ENCODE measurements at regions not wholly inside any gene's neighbourhood (a gene's known extent, or its start where the extent isn't known, plus 50 kb on each side); places are given as distances from the start of the nearest gene placed in this dataset.

DNA sequence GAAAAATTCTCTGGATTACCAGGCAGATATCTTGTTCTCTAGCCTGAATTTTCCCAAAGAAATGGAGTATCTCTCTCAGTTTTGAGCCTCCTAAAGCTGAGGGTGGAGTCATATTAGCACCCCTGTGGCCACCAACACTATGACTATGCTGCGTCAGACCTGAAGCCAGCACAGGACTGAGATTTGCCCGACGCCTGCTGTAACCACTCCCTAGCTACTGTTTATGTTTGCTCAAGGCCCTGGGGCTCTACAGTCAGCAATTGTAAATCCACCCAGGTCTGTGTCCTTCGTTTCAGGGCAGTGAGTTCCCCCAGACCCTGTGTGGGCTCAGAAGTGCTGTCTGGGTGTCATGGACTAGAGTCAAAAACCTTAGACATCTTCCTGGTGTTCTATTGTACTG, 61.4 kb downstream of the ZXDA start:
- no peak for DNase-seq (ENCODE audit: low read depth)
- no peak overlapping the region for H3K4me3 ChIP-seq (ENCODE audit: low read length)
- TF ChIP-seq, protein P1, sequence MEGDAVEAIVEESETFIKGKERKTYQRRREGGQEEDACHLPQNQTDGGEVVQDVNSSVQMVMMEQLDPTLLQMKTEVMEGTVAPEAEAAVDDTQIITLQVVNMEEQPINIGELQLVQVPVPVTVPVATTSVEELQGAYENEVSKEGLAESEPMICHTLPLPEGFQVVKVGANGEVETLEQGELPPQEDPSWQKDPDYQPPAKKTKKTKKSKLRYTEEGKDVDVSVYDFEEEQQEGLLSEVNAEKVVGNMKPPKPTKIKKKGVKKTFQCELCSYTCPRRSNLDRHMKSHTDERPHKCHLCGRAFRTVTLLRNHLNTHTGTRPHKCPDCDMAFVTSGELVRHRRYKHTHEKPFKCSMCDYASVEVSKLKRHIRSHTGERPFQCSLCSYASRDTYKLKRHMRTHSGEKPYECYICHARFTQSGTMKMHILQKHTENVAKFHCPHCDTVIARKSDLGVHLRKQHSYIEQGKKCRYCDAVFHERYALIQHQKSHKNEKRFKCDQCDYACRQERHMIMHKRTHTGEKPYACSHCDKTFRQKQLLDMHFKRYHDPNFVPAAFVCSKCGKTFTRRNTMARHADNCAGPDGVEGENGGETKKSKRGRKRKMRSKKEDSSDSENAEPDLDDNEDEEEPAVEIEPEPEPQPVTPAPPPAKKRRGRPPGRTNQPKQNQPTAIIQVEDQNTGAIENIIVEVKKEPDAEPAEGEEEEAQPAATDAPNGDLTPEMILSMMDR (IDR thresholded peaks at IDR 0.05; ENCODE audit: insufficient read depth, low read depth, low read length, missing control alignments), result no peak

DNA sequence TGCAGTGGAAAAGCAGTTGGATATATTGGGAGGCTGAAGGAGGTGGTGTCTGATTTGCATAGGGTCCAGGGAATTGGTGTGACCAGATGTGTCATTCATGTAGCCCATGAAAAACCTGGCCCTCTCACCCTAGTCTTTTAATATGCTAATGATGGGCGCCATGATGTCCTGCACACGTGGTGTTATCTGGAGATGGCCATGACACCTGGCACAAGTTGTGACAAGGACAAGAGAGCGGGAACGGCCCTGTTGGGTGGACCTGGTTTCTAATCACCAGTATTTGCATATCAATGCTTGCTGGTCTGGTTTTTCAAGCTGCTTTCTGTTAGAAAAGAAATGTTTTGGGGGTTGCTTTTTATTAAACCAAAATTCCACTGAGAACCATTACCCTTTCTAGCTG, 87.4 kb downstream of the ZXDA start:
- DNase-seq (ENCODE audit: low read depth), result no peak
- TF ChIP-seq, protein P1 (IDR thresholded peaks at IDR 0.05; ENCODE audit: insufficient read depth, low read depth, low read length, missing control alignments), result no peak
- H3K4me3 ChIP-seq (ENCODE audit: low read length), result no peak overlapping the region

DNA sequence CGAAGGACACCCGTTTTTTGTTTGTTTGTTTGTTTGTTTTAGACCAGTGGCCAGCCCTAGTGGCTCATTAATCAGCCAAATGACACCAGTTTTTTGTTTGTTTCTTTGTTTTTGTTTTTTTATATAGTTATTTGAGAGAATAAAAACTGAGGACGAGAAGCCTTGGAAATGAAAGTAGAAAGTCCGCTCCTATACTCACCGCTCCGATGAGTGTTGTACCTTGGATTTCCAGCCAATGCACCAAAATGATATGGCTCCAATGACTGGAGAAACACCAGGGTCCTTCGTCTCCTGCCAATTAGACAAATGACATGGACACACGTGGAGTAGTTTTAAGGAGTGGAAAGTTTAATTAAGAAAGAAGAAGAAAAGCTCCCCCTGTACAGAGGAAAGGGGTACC, 87.9 kb downstream of the ZXDA start:
- H3K4me3 ChIP-seq (ENCODE audit: low read length), result no peak overlapping the region
- TF ChIP-seq, protein P1 (IDR thresholded peaks at IDR 0.05; ENCODE audit: insufficient read depth, low read depth, low read length, missing control alignments), result no peak
- no peak for DNase-seq (ENCODE audit: low read depth)

DNA sequence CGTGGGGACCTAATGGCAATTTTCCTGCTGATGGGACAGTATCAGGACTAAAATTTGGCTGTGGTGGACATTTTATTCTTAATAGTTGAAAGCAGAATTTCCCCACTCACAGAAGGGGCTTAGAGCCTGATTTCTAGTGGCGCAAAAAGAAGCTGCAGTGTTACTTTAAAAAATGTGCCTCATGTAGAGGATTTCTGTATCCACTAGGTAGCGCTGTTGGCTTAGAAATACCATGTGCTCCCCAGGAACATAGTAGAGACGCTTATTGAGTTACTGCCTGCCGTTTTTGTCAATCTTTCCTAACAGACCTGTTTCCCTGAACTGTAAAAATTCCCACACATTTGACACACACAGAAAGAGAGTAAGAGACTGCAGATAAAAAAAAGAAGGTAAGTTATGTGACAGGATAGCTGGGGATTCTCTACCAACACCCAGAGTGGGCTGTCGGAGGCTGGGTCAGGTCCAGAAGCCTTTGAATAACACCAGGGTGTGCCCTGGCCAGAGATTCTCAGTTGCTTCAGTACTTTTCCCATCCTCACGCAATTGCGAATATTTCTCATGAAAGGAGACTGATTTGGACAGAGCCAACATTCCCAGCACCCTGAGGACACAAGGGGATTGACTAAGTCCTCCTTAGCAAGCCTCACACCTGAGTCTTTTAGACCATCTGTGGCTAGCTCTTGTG, 88.4 kb downstream of the ZXDA start:
- no peak overlapping the region for H3K4me3 ChIP-seq (ENCODE audit: low read length)
- TF ChIP-seq, protein P1 (IDR thresholded peaks at IDR 0.05; ENCODE audit: insufficient read depth, low read depth, low read length, missing control alignments), result peak; percentile 52
- peak; percentile 60 for DNase-seq (ENCODE audit: low read depth)

DNA sequence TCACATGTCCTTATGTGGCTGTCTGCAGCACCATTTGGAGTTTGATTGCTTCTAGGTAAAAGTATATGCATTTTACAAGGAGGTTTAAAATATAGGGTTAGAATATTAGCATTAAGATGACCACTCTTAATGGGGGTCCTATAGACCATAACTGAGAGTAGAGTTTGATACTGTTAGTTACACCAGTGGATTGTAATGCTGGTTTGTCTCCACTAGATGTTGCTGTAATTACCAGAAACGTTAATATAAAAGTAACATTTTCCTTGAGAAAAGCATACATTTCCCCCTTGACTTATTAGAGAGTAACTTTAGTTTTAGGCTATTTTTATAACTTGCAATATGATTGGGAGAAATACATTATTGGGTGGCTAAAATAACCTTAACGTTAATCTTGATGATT, 93.0 kb downstream of the ZXDA start:
- DNase-seq (ENCODE audit: low read depth), result no peak
- no peak overlapping the region for H3K4me3 ChIP-seq (ENCODE audit: low read length)
- TF ChIP-seq, protein P1 (IDR thresholded peaks at IDR 0.05; ENCODE audit: insufficient read depth, low read depth, low read length, missing control alignments), result peak; percentile 32

DNA sequence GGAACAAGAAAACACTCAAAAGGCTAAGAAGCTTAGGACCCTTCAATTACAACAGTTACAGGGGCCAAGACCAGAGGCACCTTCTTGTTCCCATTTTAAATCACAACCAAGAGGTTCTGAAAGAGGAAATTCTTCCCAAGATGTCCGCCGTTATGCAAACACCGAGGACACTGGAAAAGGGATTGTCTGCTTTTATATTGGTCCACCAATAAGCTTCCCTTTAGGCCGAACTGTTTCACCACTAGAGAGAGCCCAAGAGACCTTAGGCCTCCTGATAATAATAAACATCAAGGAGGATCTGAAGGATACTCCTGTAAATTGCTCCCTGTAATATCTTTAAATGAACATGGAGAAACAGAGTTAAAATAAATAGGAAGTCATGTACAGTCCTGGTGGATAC, 92.6 kb upstream of the NLRP2B start:
- H3K4me3 ChIP-seq (ENCODE audit: low read length), result no peak overlapping the region
- peak; percentile 1 for DNase-seq (ENCODE audit: low read depth)
- TF ChIP-seq, protein P1 (IDR thresholded peaks at IDR 0.05; ENCODE audit: insufficient read depth, low read depth, low read length, missing control alignments), result no peak

DNA sequence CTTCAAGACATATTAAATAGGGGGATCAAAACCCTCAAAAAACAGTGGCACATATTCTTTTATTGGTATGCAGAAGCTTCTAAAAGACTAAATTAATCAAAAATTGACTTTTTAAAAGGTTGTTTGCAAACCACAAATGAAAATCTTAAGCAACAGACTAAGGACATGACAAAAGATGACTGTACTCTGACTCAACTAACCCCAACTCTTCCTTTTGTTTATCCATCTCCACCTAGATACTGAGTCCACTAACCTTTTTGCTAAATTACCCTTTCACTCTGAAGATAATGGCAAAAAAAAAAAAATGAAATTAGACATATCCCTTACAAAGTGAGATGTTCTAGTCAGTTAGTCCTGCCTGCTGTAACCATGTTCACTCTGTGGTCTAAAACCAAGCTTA, 91.6 kb upstream of the NLRP2B start:
- TF ChIP-seq, protein P1 (IDR thresholded peaks at IDR 0.05; ENCODE audit: insufficient read depth, low read depth, low read length, missing control alignments), result no peak
- peak; percentile 62 for DNase-seq (ENCODE audit: low read depth)
- no peak overlapping the region for H3K4me3 ChIP-seq (ENCODE audit: low read length)

Data from epithelial cell of esophagus (primary cell).